Testis (tissue), 2 donors: ENCODE measurements at regions not wholly inside any gene's neighbourhood (a gene's known extent, or its start where the extent isn't known, plus 50 kb on each side); places are given as distances from the start of the nearest gene placed in this dataset.
"Not testable (repeated sequence)": the region's sequence is repeated elsewhere in the genome, so short reads cannot be mapped to it uniquely, and the experiment has no call there.

ENCODE experiments used
- DNase-seq: peaks from one replicate; pipeline ENCODE4 v3.0.0-alpha.2; 2019
- H3K27ac ChIP-seq, 2 donors: fragments of 200-600 bp; sonication (generic); one replicate each; pipeline ENCODE4 v1.5.1; 2019
- H3K27me3 ChIP-seq: fragments of 200-600 bp; sonication (generic); one replicate; pipeline ENCODE4 v1.5.1; 2019
- H3K36me3 ChIP-seq: fragments of 200-600 bp; sonication (generic); one replicate; pipeline ENCODE4 v1.5.1; 2017; ENCODE audit warnings: low read depth; ENCODE audit errors: missing control alignments
- H3K4me1 ChIP-seq: fragments of 200-600 bp; sonication (generic); one replicate; pipeline ENCODE4 v1.5.1; 2019
- H3K4me3 ChIP-seq, 2 donors: fragments of 200-600 bp; sonication (generic); one replicate each; pipeline ENCODE4 v1.5.1; 2017 to 2019
- H3K9me3 ChIP-seq: fragments of 200-600 bp; sonication (generic); one replicate; pipeline ENCODE4 v1.5.1; 2017
- CTCF ChIP-seq, 3 experiments: fragments of 450-650 bp in 2 of 3; fragments of 200-600 bp in 1 of 3; sonication (generic) in 1 of 3; IDR thresholded peaks; one replicate each; pipeline ENCODE4 v1.5.1; 2016 to 2019; ENCODE audit warnings: antibody characterized with exemption in 3 of 3, mild to moderate bottlenecking in 2 of 3, moderate library complexity in 1 of 3
- POLR2A ChIP-seq: fragments of 450-650 bp; IDR thresholded peaks from one replicate; pipeline ENCODE4 v1.6.1; 2017; ENCODE audit warnings: antibody characterized with exemption, mild to moderate bottlenecking, moderate library complexity
- WGBS, 2 donors: methylation state at CpG; one replicate each; pipeline ENCODE4 v1.1.5; 2018; 5-methylcytosine and 5-hydroxymethylcytosine counted together
- intact Hi-C: fragments of 100-400 bp; cut with DNase I; formaldehyde crosslinking; loops from one replicate; pipeline ENCODE4 v1.15.1; 2023; ENCODE audit warnings: low total_unique reads

GRCh38 chr17:36850790-36851189 is 86.5 kb upstream of the LHX1 start:
- Histone ChIP-seq H3K27ac (no peak overlapping the region), H3K4me1 (no peaks in the 10 kb centered on the region), H3K9me3 (no peaks in the 10 kb centered on the region), H3K27me3 (no peaks in the 10 kb centered on the region), H3K4me3 (no peak overlapping the region), H3K36me3 (no peaks in the 10 kb centered on the region)
- no peak for DNase-seq
- TF ChIP-seq POLR2A (no peak), CTCF (IDR thresholded peaks at IDR 0.05) (no peak)
- 78 to 87% methylated on average over 5 of the region's 5 CpGs for whole genome bisulfite sequencing, 2 donors
- intact Hi-C loops, result no loop called here

- no peaks in the 10 kb centered on the region for H3K36me3 ChIP-seq
- H3K4me3 ChIP-seq, result no peak overlapping the region
- H3K9me3 ChIP-seq, result no peaks in the 10 kb centered on the region
- intact Hi-C loops, result no loop called here
- H3K4me1 ChIP-seq, result no peaks in the 10 kb centered on the region
- no peak for DNase-seq
- TF ChIP-seq CTCF (IDR thresholded peaks at IDR 0.05) (no peak), POLR2A (no peak)
- H3K27me3 ChIP-seq, result no peaks in the 10 kb centered on the region
- WGBS, 2 donors, result 80 to 87% methylated on average over 7 of the region's 7 CpGs
- no peak overlapping the region for H3K27ac ChIP-seq
Observed at GRCh38 chr17:36851250-36851649, 86.0 kb upstream of the LHX1 start.

- H3K27ac ChIP-seq, H3K4me3 ChIP-seq, H3K36me3 ChIP-seq, H3K4me1 ChIP-seq, DNase-seq, H3K9me3 ChIP-seq, intact Hi-C loops, H3K27me3 ChIP-seq: not testable (repeated sequence)
- WGBS, 2 donors, result 68 to 79% methylated on average over 1 of the region's 1 CpG
Observed at GRCh38 chr17:36852478-36852877, 84.8 kb upstream of the LHX1 start.

- no peaks in the 10 kb centered on the region for H3K9me3 ChIP-seq
- no peaks in the 10 kb centered on the region for H3K27me3 ChIP-seq
- H3K4me3 ChIP-seq, result no peak overlapping the region
- no peak overlapping the region for H3K27ac ChIP-seq
- WGBS, 2 donors, result 57 to 66% methylated on average over 3 of the region's 3 CpGs
- intact Hi-C loops, result no loop called here
- H3K36me3 ChIP-seq, result no peaks in the 10 kb centered on the region
- no peak for DNase-seq
- TF ChIP-seq POLR2A (no peak), CTCF (IDR thresholded peaks at IDR 0.05) (no peak)
- H3K4me1 ChIP-seq, result no peaks in the 10 kb centered on the region
Observed at GRCh38 chr17:36854982-36855381, 82.3 kb upstream of the LHX1 start.

GRCh38 chr17:36855459-36855858 is 81.8 kb upstream of the LHX1 start:
- H3K27me3 ChIP-seq, result no peaks in the 10 kb centered on the region
- no peaks in the 10 kb centered on the region for H3K4me1 ChIP-seq
- H3K36me3 ChIP-seq, result no peaks in the 10 kb centered on the region
- 90 to 91% methylated on average over 4 of the region's 4 CpGs for WGBS, 2 donors
- H3K4me3 ChIP-seq, result no peak overlapping the region
- no peak for TF ChIP-seq CTCF (IDR thresholded peaks at IDR 0.05)
- TF ChIP-seq POLR2A, result no peak
- no peak overlapping the region for H3K27ac ChIP-seq
- H3K9me3 ChIP-seq, result no peaks in the 10 kb centered on the region
- intact Hi-C loops, result no loop called here
- DNase-seq, result no peak
